M059J (cell line): ENCODE measurements at regions not wholly inside any gene's neighbourhood (a gene's known extent, or its start where the extent isn't known, plus 50 kb on each side); places are given as distances from the start of the nearest gene placed in this dataset.
"Not testable (repeated sequence)": the region's sequence is repeated elsewhere in the genome, so short reads cannot be mapped to it uniquely, and the experiment has no call there.

Experiments used
- DNase-seq: peaks from one replicate; pipeline ENCODE4 v3.0.0-alpha.2; 2012; ENCODE audit warnings: low read depth

DNA sequence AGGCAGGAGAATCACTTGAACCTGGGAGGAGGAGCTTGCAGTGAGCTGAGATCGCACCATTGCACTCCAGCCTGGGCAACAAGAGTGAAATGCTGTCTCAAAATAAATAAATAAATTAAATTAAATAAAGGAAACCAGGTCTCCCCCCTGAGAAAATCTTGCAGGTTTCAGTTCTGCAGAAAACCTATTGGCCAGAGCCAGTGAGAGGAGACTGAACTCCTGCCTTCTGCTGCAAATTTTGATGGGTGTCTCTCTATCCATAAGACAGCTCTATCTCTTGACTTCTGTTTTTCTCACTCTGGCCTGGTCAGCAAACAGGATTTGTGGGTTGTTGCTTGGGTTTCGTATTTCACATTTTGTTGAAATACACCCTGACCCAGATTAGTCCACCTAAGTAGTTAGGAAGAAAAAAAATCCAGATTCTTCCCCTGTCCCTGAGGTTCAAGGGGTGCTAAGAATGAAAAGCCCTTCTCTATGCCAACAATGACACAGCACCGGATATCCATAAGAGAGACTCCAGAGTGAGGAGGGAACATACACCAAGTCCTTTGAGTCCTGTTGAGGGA, 86.7 kb upstream of the MAP4K4 start:
- no peak for DNase-seq

DNA sequence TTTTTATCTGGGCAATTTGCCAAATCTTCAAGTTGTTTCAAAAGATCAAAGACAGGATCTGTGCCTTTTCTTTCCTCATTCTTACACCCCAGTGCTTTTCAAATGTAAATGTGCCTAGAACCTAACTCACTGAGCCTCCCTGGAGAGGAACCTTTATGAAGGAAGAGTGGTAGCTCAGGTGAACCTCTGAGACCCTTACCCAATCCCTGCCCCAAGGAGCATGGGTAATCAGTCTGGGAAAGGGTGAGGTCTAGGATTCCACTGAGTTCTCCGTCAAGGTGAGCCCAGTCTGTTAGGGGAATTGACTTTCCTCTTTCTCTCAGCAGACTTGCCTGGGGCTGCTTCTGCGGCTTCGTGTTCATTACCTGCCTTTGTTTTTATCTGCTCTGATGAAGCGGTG, 88.1 kb upstream of the MAP4K4 start:
- DNase-seq = no peak

DNA sequence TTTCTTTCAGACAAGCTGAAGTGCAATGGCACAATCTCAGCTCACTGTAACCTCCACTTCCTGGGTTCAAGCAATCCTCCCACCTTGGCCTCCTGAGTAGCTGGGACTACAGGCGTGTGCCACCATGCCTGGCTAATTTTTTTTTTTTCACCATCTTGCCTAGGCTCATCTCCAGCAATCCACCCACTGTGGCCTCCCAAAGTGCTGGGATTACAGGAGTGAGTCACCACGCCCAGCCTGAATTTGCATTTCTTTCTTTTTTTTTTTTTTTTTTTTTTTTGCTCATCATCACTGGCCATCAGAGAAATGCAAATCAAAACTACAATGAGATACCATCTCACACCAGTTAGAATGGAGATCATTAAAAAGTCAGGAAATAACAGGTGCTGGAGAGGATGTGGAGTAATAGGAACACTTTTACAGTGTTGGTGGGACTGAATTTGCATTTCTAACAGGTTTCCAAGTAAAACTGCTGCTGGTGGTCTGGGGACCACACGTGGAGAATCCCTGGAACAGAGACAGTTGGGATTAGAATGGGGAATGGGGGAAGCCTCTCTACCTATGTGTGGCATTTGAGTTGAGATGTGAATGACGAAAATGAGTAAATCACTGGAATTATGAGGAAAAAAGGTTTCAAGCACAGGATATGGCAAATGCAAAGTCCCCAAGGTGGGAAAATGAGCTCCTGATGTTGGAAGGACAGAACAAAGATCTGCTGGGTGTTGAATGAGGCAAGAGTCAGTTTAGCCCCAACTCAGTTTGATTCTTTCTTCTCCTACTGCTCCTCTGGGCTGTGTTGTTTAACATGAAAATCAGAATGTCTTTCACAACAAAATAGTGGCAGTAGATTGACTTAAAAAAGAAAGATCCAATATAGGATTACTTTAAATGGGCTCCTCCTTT, 88.8 kb upstream of the MAP4K4 start:
- peak; percentile 38 for DNase-seq

DNA sequence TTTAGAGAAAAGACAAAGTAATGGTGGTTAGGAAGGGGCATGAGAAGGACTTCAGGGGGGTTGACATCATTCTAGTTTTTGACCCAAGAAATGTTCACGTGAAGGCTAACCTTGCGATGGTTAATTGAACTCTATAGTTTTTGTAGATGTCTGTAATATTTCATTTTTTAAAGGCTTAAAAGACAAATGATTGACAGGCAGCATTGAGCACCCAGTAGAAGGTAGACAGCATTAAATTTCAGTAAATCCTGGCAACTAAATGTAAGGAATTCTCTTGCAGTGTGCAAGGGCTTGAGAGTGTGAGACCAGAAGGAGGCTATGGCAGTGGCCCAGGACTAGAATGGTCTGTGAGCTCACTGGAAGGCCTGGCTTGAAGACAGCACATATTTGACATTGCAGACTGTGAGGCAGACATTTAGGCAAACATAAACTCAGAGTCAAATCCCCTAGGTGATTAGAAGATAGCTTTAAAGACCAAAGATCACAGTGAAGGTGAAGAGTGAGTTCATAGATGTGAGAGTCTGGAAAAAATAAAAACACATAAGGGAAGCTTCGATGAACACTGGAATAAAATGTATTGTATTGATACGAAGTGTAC, 100.1 kb upstream of the MAP4K4 start:
- DNase-seq = peak; percentile 6

DNA sequence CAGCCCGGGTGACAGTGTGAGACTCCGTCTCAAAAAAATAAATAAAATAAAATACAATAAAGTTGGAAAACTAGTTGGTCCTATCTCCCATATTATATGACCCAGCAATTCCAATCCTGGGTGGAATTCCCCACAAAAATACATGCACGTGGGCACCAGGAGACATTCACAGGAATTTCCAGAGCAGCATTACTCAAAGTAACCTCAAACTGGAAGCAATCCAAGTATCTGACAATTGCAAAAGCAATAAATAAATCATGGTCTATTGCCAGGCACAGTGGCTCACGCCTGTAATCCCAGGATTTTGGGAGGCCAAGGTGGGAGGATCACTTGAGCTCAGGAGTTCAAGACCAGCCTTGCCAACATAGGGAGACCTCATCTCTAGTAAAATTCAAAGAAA, 101.2 kb upstream of the MAP4K4 start:
- peak; percentile 68 for DNase-seq

DNA sequence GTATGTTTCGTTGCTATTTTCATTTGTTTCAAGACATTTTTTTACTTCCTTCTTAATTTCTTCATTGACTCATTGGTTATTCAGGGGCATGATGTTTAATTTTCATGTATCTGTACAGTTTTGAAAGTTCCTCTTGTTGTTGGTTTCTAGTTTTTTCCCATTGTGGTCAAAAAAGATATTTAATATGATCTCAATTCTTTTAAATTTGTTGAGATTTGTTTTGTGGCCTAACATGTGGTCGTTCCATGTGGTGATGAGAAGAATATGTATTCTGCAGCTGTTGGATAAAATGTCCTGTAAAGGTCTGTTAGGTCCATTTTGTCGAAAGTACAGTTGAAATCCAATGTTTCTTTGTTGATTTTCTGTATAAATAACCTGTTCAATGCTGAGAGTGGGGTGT, 110.3 kb upstream of the MAP4K4 start:
- no peak for DNase-seq

DNA sequence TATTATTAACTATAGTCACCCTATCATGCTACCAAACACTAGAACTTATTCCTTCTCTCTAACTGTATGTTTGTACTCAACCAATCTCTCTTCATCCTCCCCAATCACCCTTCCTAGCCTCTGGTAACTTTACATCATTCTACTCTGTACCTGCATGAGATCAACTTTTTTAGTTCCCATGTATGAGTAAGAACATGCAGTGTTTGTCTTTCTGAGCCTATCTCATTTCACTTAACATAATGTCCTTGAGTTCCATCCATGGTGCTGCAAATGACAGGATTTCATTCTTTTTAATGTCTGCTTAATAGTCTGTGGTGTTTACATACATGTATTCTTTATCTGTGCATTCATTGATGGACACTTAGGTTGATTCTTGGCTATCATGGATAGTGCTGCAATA, 108.9 kb upstream of the RFX8 start:
- no peak for DNase-seq

DNA sequence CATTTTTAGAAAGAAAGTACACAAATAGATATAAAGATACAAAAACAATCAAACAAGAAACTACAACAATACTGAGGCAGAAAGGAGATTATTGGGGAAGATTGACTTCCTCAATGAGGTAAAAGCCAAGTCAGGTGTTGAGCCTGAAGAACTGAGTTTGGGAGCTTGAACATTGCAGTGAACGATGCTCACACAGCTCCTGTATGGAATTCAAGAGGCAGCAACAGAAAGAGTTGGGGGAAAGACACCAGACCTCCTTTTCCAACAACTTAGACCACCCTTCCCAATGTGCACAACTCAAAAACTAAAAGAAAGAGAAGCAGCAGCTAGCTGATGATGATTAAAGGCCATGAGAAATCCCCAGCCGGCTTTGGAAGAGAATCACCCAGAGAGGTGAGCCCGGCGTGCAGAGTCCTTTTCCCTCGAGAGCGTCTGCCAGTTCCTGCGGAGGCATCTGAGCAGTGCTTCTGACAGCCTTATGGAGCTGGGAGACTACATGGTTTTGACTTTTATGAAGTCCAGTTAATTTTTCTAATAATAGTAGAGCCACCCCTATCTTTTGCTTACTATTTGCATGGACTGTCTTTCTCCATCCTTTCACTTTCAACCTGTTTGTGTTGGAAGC, 106.9 kb upstream of the RFX8 start:
- no peak for DNase-seq

DNA sequence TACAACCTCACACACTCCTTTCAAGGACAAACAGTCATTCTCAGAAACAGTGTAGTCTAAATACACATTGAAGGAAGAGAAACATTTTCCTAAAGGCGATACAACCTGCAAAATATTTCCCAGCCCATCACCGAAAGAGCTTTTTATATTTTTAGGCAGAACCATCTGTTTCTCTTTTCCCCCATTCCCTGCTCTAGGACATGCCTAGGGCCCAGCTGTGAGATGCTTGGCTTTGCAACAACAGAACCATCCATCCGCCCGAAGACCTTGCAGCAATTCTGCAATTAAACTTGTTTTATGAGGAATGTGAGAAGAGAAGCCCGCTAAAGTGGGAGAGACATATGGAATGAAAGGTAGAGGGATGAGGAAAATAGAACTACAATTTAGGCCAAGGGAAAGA, 105.6 kb upstream of the RFX8 start:
- DNase-seq = no peak

DNA sequence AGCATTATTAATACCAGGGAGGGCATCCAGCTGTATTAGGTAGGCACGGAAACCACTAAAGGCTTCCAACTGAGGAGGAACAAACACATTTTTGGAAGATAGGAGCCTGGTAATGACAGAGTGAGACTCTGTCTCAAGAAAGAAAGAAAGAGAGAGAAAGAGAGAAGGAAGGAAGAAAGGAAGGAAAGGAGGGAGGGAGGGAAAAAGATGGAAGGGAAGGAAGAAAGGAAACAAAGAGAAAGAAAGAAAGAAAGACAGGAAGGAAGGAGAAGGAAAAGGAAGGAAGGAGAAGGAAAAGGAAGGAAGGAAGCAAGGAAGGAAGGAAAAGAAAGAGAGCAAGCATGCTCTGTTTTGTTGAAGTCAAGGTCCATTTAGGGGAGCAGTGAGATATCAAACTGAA, 103.8 kb upstream of the RFX8 start:
- DNase-seq = no peak

DNA sequence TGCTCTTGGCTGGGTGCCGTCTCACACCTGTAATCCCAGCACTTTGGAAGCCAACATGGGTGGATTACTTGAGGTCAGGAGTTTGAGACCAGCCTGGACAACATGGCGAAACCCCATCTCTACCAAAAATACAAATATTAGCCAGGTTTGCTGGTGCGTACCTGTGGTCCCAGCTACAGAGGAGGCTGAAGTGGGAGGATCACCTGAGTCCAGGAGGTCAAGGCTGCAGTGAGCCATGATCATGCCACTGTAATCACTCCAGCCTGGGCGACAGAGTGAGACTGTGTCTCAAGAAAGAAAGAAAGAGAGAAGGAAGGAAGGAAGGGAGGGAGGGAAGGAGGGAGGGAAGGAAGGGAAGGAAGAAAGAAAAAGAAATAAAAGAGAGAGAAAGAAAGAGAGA, 103.2 kb upstream of the RFX8 start:
- DNase-seq = not testable (repeated sequence)

DNA sequence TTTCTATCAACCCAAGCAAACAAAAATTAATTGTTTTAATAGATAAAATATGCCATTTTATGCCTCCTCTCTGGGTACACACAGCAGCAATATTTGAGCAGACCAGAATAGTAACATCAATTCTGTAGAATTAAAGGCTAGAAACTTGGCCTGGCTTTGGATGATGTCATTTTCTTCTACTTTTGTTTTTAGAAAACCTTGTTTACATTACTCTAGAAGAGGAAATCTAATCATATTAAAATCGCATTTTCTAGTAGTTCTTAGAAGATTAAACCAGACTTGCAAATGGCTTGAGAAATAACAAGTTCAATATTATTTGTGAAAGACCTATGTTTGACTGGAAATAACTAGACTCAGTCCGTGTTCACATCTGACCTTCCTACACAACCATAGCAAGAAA, 102.3 kb upstream of the RFX8 start:
- no peak for DNase-seq

DNA sequence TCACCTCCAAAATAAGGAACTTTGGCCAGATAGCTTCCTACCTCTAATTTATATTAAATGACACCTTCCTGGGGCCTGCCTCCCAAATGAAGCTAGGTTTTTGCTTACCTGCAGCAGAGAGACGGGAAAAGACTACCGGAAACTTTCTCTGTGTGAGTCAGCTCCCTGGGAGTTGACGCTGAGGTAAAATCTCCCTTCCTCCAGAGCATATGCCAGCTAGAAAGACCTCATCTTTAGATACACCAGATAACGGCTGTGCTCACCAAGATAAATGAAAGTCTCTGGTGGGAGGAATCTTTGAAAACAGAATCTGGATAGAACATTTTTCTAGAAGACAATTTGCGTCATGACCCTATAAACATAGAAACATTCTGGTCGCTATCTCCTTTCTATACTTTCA, 99.7 kb upstream of the RFX8 start:
- no peak for DNase-seq

DNA sequence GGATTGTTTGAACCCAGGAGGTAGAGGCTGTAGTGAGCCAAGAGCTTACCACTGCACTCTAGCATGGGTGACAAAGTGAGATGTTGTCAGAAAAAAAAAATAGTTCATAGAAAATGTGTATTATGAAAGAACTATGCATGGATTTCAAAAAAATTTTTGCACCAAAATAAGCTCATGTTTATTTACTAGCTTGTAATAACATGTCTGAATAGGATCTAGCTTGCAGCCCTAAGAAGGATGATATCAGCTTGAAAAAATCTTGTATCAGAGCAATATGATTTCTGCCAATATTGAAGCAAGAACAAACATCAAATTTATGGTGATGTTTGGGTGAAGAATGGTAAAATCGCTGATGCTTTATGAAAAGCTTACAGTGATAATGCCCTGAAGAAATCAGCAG, 97.0 kb upstream of the RFX8 start:
- DNase-seq = no peak

DNA sequence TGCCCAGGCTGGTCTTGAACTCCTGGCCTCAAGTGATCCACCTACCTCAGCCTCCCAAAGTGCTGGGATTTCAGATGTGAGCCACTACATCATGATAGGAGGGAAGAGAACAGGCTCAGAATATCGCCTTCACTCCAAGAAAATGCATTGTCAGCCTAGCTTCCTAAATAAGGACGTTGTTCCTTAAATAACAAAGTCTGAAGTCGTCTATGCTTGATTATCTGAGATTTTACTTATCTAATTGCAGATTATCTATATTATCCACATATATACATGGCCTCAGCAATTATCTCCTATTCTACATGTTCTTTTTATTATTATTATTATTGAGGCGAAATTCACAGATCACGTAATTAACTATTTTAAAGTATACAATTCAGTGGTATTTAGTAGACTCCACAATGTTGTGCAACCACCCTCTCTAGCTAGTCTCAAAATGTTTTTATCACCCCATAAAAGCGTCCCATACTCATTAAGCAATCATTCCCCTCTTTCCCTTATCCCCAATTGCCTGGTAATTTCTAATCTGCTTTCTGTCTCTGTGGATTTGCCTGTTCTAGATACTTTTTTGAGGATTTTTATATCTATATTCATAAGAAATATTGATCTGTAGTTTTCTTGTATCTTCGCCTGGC, 95.1 kb upstream of the RFX8 start:
- DNase-seq = no peak

DNA sequence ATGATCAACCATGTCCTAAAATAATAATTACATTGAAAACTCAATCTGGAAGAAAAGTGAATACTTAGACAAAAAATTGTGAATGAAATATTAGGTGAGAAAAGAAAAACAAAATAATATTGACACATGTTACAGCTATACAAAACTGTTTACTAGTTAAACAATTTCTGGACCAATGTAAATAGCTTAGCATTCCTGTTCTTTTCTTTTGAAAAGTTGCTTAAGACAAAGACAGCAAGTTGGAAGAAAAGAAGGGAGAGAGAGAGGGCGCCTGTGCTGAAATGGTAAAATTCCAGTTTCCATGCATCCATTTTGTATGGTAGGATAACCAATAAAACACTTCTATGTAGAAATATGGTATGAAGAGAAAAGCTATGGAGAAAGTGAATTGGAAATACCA, 94.1 kb upstream of the RFX8 start:
- DNase-seq = no peak

DNA sequence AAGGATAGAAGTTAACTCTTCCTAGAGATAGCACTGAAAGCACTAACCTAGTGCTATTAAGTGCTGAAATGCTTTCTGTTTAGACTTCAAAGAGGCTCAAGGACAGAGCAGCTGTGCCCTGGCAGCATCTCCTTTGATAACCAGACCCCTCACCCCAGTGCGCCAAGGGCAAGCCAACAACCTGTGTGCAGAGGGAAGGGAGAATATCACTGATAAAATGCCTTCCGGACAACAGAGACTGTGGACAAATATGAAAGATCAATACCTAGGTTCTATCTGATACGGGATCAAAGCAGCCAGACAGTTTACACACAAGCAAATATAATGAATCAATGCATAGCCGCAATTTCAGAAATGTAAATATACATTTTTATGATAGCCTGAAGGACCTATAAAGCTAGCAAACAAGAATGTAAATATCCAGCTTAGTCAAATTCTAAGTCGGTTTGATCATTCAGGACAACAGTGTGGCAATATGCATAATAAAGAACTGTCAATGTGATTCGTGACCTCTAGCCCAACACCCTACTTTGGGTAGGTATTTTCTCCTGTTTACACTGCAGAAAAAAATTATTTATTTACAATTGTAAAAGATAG, 91.8 kb upstream of the RFX8 start:
- DNase-seq = no peak

DNA sequence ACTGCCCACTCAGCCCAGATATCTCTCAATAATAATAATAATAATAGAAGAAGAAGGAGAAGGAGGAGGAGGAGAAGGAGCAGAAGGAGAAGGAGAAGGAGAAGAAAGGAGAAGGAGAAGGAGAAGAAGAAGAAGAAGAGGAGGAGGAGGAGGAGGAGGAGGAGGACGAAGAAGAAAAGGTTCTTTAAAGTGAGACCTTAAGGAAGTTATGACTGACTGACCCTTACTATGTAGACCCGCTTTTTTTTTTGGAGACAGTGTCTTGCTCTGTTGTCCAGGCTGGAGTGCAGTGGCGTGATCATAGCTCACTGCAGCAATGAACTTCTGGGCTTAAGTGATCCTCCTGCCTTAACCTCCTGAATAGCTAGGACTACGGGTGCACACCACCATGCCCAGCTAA, 88.9 kb upstream of the RFX8 start:
- no peak for DNase-seq

DNA sequence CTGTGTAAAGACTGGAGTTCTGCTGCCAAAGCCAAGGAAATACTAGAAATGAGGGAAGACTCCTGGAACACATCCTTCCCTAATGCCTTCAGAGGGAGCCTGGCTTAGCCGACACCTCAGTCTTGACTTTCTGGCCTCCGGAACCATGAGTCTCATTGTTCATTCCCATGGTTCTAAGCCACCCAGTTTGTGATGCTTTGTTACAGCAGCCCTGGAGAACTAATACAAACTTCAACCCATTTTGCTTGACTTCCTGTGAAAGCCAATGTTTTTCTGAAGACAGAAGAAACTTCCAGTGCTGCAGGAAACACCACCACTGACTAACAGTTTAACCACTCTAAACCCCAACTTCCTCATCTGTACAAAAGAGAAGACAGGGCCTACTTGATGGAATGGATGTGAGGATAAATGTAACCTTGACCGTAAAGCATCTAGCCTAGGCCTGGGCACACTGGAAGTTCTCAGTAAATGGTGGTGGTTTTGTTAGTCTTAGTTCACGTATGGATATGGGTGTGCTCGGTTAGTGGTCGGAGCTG, 85.9 kb upstream of the RFX8 start:
- no peak for DNase-seq

DNA sequence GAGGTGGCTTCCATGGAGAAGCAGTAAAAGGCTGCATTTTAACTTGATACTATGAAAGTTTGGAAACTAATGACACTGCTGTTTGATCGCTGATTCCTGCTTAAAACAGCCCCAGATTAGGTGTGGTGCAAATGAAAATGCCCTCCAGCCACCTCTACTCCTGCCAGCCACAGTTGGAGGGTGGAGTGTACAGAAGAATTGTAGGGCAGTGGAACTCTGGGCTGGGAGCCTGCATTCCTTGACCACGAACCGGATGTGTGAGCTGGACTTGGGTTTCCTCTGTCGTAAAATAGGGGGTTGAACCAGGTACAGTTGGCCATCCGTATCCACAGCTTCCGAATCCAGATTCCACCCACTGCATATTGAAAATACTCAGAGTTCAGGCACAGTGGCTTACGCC, 84.6 kb upstream of the RFX8 start:
- DNase-seq = peak; percentile 86

DNA sequence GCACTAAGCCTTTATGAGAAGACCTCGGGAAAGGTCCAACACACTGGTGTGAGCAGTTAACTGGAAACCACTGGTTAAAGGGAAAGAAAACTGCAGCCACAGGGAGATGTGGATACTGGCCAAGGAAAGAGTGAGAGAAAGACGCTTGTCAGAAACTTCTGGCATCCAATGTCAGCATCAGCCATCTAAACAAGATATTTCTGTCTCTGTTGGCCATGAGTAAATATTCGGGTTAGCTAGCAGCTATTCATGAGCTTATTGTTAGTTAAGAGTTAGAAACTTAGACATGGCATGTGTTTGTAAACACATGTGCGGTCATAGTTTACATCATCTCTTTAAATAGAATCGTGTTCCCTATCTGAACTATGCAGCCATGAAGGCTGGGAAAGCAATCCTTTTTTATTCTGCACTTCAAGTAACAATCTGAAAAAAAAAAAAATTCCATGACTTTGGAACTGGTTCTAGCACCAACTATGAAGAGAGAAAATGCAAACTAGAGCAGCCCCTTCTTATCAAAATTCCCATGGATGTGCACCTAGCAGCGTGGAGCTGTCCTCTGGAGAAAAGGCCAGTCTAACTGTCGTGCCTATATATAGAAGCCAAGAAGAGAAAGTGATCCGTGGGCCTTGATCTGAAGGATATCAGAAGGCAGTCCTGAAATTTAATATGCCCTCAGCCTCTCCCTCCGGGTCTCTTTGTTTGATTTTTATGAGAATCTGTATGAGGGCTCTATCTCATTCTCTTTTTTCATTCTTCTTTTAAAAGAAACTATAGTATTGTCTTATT, 84.0 kb upstream of the RFX8 start:
- DNase-seq = peak; percentile 69
